GM12878 (cell line): ENCODE measurements at regions not wholly inside any gene's neighbourhood (a gene's known extent, or its start where the extent isn't known, plus 50 kb on each side); places are given as distances from the start of the nearest gene placed in this dataset.

Experiments
- ATAC-seq: fragments of 200-7000 bp; cut with Tn5 transposase; 3 replicates; pipeline ENCODE4 v1.9.1; 2020; ENCODE audit warnings: mild to moderate bottlenecking, moderate library complexity
- BruUV-seq: library from RNA; stranded (reverse); fragments of 400-500 nt; replicated peaks from 2 replicates; lab custom pipeline; 2021; lab: Mats Ljungman, UMichigan
- CTCF ChIA-PET: fragments of 300-600 bp; sonication (Branson Sonifier 250); formaldehyde crosslinking; extraction: SDS; loops from one replicate; lab custom pipeline; 2021; ENCODE audit warnings: inconsistent platforms; lab: Yijun Ruan, JAX
- POLR2A ChIA-PET: fragments of 350-600 bp; formaldehyde crosslinking; extraction: SDS; loops from one replicate; lab custom pipeline; 2021; ENCODE audit warnings: inconsistent platforms; lab: Charles Lee
- RAD21 ChIA-PET: fragments of 300-600 bp; sonication (Branson Sonifier 250); formaldehyde crosslinking; loops from one replicate; lab custom pipeline; 2023; ENCODE audit warnings: antibody characterized with exemption; ENCODE audit not compliant: unreplicated experiment; lab: Charles Lee
- SMC1A ChIA-PET: fragments of 300-600 bp; sonication (Branson Sonifier 250); formaldehyde crosslinking; loops from one replicate; lab custom pipeline; 2023; ENCODE audit not compliant: unreplicated experiment, uncharacterized antibody; lab: Charles Lee
- DNase-seq: peaks from one replicate; pipeline ENCODE4 v3.0.0-alpha.2; 2011; ENCODE audit warnings: low read depth, low spot score
- FAIRE-seq: peaks from 3 replicates; lab custom pipeline; 2011; peaks lifted over from hg19 to GRCh38; lab: Jason Lieb, UNC
- H2AFZ ChIP-seq: 2 replicates; pipeline ENCODE4 v1.6.0; 2011; ENCODE audit warnings: low read depth, low read length, control low read depth; ENCODE audit not compliant: control insufficient read depth
- H3K27ac ChIP-seq: 2 replicates; pipeline ENCODE4 v1.5.1; 2011; ENCODE audit warnings: control low read depth; ENCODE audit not compliant: control insufficient read depth, insufficient read depth
- H3K27me3 ChIP-seq, 2 experiments: replicated peaks in 1 of 2; 2 replicates each; pipeline versions ENCODE4 v1.6.0 to v1.6.1; 2011; ENCODE audit warnings: low read length in 1 of 2; ENCODE audit not compliant: control insufficient read depth in 2 of 2, insufficient read depth in 2 of 2
- H3K36me3 ChIP-seq, 2 experiments: 2 replicates each; pipeline ENCODE4 v1.5.1; 2011; ENCODE audit warnings: low read length in 1 of 2; ENCODE audit not compliant: control insufficient read depth in 2 of 2, insufficient read depth in 2 of 2
- H3K4me1 ChIP-seq: 2 replicates; pipeline ENCODE4 v1.6.1; 2011; ENCODE audit warnings: mild to moderate bottlenecking, low read length, moderate library complexity, mixed read lengths; ENCODE audit not compliant: control insufficient read depth, insufficient read depth
- H3K4me2 ChIP-seq: 2 replicates; pipeline ENCODE4 v1.6.0; 2011; ENCODE audit warnings: control low read depth; ENCODE audit not compliant: control insufficient read depth, insufficient read depth
- H3K4me3 ChIP-seq: fragments of 200-600 bp; sonication (generic); 2 replicates; pipeline ENCODE4 v1.5.1; 2016
- H3K79me2 ChIP-seq: 2 replicates; pipeline ENCODE4 v1.6.0; 2011; ENCODE audit warnings: low read length; ENCODE audit not compliant: control insufficient read depth, insufficient read depth
- H3K9ac ChIP-seq: 2 replicates; pipeline ENCODE4 v1.8.0; 2011; ENCODE audit warnings: low read length, control low read depth, mixed read lengths; ENCODE audit not compliant: control insufficient read depth, insufficient read depth
- H3K9me3 ChIP-seq: replicated peaks from 3 replicates; pipeline ENCODE4 v1.5.1; 2011; ENCODE audit warnings: mild to moderate bottlenecking, low read length; ENCODE audit not compliant: control insufficient read depth, insufficient read depth
- H4K20me1 ChIP-seq: 2 replicates; pipeline ENCODE4 v1.6.0; 2011; ENCODE audit not compliant: control insufficient read depth, insufficient read depth
- CBX3 ChIP-seq: fragments of 200-600 bp; sonication (generic); IDR thresholded peaks from 2 replicates; pipeline ENCODE4 v1.6.1; 2016; ENCODE audit warnings: low read depth, borderline replicate concordance
- CBX5 ChIP-seq: sonication (generic); IDR thresholded peaks from 2 replicates; pipeline ENCODE4 v1.6.1; 2016; ENCODE audit warnings: low read depth, moderate library complexity, mild to moderate bottlenecking, inconsistent platforms
- CHD1 ChIP-seq: IDR thresholded peaks from 2 replicates; pipeline ENCODE4 v1.6.1; 2012; ENCODE audit warnings: low read depth, low read length, improper control_type of control experiment
- EP300 ChIP-seq, 2 experiments: fragments of 150-350 bp in 1 of 2; IDR thresholded peaks; 2 replicates each; pipeline ENCODE4 v1.6.1; 2011 to 2012; ENCODE audit warnings: low read depth in 2 of 2, low read length in 2 of 2, borderline replicate concordance in 1 of 2, improper control_type of control experiment in 1 of 2, inconsistent platforms in 1 of 2; ENCODE audit not compliant: control insufficient read depth in 1 of 2
- FOXM1 ChIP-seq: IDR thresholded peaks from 2 replicates; pipeline ENCODE4 v1.6.1; 2012; ENCODE audit warnings: low read depth, mild to moderate bottlenecking, inconsistent platforms, low read length, moderate library complexity
- KLF5 ChIP-seq: fragments of 450-650 bp; IDR thresholded peaks from 2 replicates; pipeline ENCODE4 v1.6.1; 2014; ENCODE audit warnings: mild to moderate bottlenecking; ENCODE audit not compliant: partially characterized antibody
- NBN ChIP-seq: fragments of 450-650 bp; IDR thresholded peaks from 2 replicates; pipeline ENCODE4 v1.6.1; 2016
- NFYB ChIP-seq: IDR thresholded peaks from 2 replicates; pipeline ENCODE4 v1.6.1; 2011; ENCODE audit warnings: low read depth, mild to moderate bottlenecking, low read length, improper control_type of control experiment, moderate library complexity; ENCODE audit not compliant: insufficient read depth
- NR2C2 ChIP-seq: IDR thresholded peaks from 2 replicates; pipeline ENCODE4 v1.6.1; 2011; ENCODE audit warnings: borderline replicate concordance, low read depth; ENCODE audit not compliant: control insufficient read depth, insufficient read length
- USF2 ChIP-seq: IDR thresholded peaks from 2 replicates; pipeline ENCODE4 v1.6.1; 2011; ENCODE audit warnings: low read depth, low read length, improper control_type of control experiment, borderline replicate concordance
- WGBS: methylation state at CpG from one replicate; pipeline ENCODE4 v1.1.6; 2016; ENCODE audit warnings: low lambda C conversion rate; ENCODE audit not compliant: insufficient replicate concordance, insufficient coverage; ENCODE audit errors: missing lambda C conversion rate; 5-methylcytosine and 5-hydroxymethylcytosine counted together
- in situ Hi-C: fragments of 300-500 bp; cut with MboI; formaldehyde crosslinking; loops from 9 replicates; pipeline ENCODE4 v1.14.3; 2018; ENCODE audit warnings: mixed read lengths
- intact Hi-C: fragments of 100-400 bp; cut with micrococcal nuclease; formaldehyde crosslinking; loops from one replicate; pipeline ENCODE4 v1.14.2; 2022; ENCODE audit not compliant: unreplicated experiment
- TF ChIP-seq, protein P1 (sequence below): IDR thresholded peaks from 2 replicates; pipeline ENCODE4 v1.6.1; 2012; ENCODE audit warnings: low read depth, low read length, improper control_type of control experiment
- TF ChIP-seq, protein P2 (sequence below): IDR thresholded peaks from 2 replicates; pipeline ENCODE4 v1.6.1; 2012; ENCODE audit warnings: improper control_type of control experiment, low read depth, low read length; ENCODE audit not compliant: insufficient replicate concordance
- TF ChIP-seq, protein P3 (sequence below): fragments of 150-350 bp; IDR thresholded peaks from 2 replicates; pipeline ENCODE4 v1.6.1; 2016; ENCODE audit warnings: low read depth, low read length

DNA sequence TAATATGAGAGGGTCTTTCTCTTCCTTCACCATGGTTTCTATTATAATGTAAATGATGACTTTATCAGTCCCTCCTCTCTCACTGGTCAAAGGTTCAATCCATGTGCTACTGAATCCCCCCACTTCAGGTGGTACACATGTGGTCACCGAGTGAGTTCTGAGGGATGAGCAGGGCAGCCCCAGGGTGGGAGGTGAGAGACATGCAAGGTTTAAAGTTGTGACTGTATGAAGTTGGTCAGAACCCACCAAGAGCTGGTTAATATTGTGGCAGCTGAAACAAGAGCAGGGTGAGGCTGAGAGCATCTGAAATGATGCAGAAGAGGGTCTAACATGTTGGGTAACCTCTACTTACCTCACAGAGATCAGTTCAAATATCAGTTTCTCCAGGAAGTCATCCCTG lies 444.7 kb upstream of the FBXO33 start:
- no peaks in the 10 kb centered on the region for H3K27me3 ChIP-seq
- ChIA-PET RAD21 (interaction anchor here (0.7 kb wide), 1 partner anchor 48 kb away, joined by 3 read pairs; no protein-coding TSS in a partner anchor), SMC1A (interaction anchor here (1.0 to 1.7 kb wide), 5 partner anchors 13 to 172 kb away, joined by 3 to 6 read pairs (median 5); no protein-coding TSS in a partner anchor), POLR2A (interaction anchor here (1.5 kb wide), 1 partner anchor 35 kb away, joined by 4 read pairs; no protein-coding TSS in a partner anchor), CTCF (interaction anchor here (1.3 kb wide), 1 partner anchor 171 kb away, joined by 3 read pairs; no protein-coding TSS in a partner anchor)
- no peaks in the 10 kb centered on the region for H3K36me3 ChIP-seq
- intact Hi-C loops (loop anchor here (2.0 to 5.0 kb wide), 3 partner anchors 36 to 115 kb away; no protein-coding TSS in a partner anchor), in situ Hi-C loops (no loop called here)
- no peak overlapping the region for H3K27ac ChIP-seq
- BruUV-seq: no TSS peak
- FAIRE-seq: no peak
- H3K4me3 ChIP-seq: no peak overlapping the region
- no peak overlapping the region for H3K9ac ChIP-seq
- 22% methylated on average over 1 of the region's 1 CpG for WGBS
- no peak for DNase-seq
- peak; percentile 66 for ATAC-seq
- no peak overlapping the region; the same call in 1 of the 2 replicates for H3K4me2 ChIP-seq
- H2AFZ ChIP-seq: no peak overlapping the region
- no peaks in the 10 kb centered on the region for H3K9me3 ChIP-seq
- peaks cover 3% of the 10 kb centered on the region for H3K4me1 ChIP-seq
- H4K20me1 ChIP-seq: no peaks in the 10 kb centered on the region
- no peaks in the 10 kb centered on the region for H3K79me2 ChIP-seq
- no peak for TF ChIP-seq CBX5
- TF ChIP-seq, protein P1, sequence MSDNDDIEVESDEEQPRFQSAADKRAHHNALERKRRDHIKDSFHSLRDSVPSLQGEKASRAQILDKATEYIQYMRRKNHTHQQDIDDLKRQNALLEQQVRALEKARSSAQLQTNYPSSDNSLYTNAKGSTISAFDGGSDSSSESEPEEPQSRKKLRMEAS: no peak
- no peak for TF ChIP-seq KLF5
- no peak for TF ChIP-seq CHD1
- TF ChIP-seq EP300 (IDR thresholded peaks at IDR 0.05; ENCODE audit: borderline replicate concordance in 1 of 2, control insufficient read depth in 1 of 2, low read depth in 2 of 2, low read length in 2 of 2): peak in 1 of 2 experiments; percentile 14; a peak in 1 of 4 replicates
- TF ChIP-seq NBN: no peak
- TF ChIP-seq USF2: no peak
- no peak for TF ChIP-seq NR2C2
- no peak for TF ChIP-seq FOXM1
- no peak for TF ChIP-seq NFYB
- TF ChIP-seq, protein P2, sequence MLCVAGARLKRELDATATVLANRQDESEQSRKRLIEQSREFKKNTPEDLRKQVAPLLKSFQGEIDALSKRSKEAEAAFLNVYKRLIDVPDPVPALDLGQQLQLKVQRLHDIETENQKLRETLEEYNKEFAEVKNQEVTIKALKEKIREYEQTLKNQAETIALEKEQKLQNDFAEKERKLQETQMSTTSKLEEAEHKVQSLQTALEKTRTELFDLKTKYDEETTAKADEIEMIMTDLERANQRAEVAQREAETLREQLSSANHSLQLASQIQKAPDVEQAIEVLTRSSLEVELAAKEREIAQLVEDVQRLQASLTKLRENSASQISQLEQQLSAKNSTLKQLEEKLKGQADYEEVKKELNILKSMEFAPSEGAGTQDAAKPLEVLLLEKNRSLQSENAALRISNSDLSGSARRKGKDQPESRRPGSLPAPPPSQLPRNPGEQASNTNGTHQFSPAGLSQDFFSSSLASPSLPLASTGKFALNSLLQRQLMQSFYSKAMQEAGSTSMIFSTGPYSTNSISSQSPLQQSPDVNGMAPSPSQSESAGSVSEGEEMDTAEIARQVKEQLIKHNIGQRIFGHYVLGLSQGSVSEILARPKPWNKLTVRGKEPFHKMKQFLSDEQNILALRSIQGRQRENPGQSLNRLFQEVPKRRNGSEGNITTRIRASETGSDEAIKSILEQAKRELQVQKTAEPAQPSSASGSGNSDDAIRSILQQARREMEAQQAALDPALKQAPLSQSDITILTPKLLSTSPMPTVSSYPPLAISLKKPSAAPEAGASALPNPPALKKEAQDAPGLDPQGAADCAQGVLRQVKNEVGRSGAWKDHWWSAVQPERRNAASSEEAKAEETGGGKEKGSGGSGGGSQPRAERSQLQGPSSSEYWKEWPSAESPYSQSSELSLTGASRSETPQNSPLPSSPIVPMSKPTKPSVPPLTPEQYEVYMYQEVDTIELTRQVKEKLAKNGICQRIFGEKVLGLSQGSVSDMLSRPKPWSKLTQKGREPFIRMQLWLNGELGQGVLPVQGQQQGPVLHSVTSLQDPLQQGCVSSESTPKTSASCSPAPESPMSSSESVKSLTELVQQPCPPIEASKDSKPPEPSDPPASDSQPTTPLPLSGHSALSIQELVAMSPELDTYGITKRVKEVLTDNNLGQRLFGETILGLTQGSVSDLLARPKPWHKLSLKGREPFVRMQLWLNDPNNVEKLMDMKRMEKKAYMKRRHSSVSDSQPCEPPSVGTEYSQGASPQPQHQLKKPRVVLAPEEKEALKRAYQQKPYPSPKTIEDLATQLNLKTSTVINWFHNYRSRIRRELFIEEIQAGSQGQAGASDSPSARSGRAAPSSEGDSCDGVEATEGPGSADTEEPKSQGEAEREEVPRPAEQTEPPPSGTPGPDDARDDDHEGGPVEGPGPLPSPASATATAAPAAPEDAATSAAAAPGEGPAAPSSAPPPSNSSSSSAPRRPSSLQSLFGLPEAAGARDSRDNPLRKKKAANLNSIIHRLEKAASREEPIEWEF: no peak
- TF ChIP-seq, protein P3, sequence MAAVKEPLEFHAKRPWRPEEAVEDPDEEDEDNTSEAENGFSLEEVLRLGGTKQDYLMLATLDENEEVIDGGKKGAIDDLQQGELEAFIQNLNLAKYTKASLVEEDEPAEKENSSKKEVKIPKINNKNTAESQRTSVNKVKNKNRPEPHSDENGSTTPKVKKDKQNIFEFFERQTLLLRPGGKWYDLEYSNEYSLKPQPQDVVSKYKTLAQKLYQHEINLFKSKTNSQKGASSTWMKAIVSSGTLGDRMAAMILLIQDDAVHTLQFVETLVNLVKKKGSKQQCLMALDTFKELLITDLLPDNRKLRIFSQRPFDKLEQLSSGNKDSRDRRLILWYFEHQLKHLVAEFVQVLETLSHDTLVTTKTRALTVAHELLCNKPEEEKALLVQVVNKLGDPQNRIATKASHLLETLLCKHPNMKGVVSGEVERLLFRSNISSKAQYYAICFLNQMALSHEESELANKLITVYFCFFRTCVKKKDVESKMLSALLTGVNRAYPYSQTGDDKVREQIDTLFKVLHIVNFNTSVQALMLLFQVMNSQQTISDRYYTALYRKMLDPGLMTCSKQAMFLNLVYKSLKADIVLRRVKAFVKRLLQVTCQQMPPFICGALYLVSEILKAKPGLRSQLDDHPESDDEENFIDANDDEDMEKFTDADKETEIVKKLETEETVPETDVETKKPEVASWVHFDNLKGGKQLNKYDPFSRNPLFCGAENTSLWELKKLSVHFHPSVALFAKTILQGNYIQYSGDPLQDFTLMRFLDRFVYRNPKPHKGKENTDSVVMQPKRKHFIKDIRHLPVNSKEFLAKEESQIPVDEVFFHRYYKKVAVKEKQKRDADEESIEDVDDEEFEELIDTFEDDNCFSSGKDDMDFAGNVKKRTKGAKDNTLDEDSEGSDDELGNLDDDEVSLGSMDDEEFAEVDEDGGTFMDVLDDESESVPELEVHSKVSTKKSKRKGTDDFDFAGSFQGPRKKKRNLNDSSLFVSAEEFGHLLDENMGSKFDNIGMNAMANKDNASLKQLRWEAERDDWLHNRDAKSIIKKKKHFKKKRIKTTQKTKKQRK: no peak
- no peak for TF ChIP-seq CBX3
